Natural killer cell (primary cell): ENCODE measurements at regions not wholly inside any gene's neighbourhood (a gene's known extent, or its start where the extent isn't known, plus 50 kb on each side); places are given as distances from the start of the nearest gene placed in this dataset.

ENCODE experiments used
- ATAC-seq, 3 donors: fragments of 150-1000 bp in 2 of 3; fragments of 200-7000 bp in 1 of 3; cut with Tn5 transposase; 1 replicate in 1 of 3; 2 replicates in 2 of 3; pipeline ENCODE4 v1.10.0; 2021; ENCODE audit warnings: mild to moderate bottlenecking in 2 of 3, moderate library complexity in 2 of 3
- DNase-seq, 2 donors: peaks; one replicate each; pipeline versions ENCODE4 v3.0.0 to v3.0.0-alpha.2; 2013 to 2021; ENCODE audit warnings: mixed read lengths in 1 of 2
- H3K27ac ChIP-seq: one replicate; pipeline ENCODE4 v1.5.1; 2013; ENCODE audit warnings: mild to moderate bottlenecking, low read length
- H3K27me3 ChIP-seq: one replicate; pipeline ENCODE4 v1.6.1; 2013; ENCODE audit warnings: low read length; ENCODE audit not compliant: control insufficient read depth, insufficient read depth
- H3K36me3 ChIP-seq: one replicate; pipeline ENCODE4 v1.6.1; 2013; ENCODE audit warnings: low read length; ENCODE audit not compliant: control insufficient read depth, insufficient read depth
- H3K4me1 ChIP-seq: one replicate; pipeline ENCODE4 v1.6.1; 2013; ENCODE audit warnings: low read length; ENCODE audit not compliant: control insufficient read depth, insufficient read depth
- H3K4me3 ChIP-seq: one replicate; pipeline ENCODE4 v1.5.1; 2013; ENCODE audit warnings: low read length
- H3K9me3 ChIP-seq: one replicate; pipeline ENCODE4 v1.6.1; 2013; ENCODE audit warnings: low read length; ENCODE audit not compliant: control insufficient read depth, insufficient read depth
- H3K27ac Mint-ChIP-seq, 2 donors: one replicate each; pipeline ENCODE4 v1.8.0; 2022; ENCODE audit warnings: mild to moderate bottlenecking in 2 of 2, mixed read lengths in 2 of 2, moderate library complexity in 1 of 2
- H3K27me3 Mint-ChIP-seq, 2 donors: one replicate each; pipeline ENCODE4 v1.8.0; 2022; ENCODE audit warnings: low read depth in 2 of 2, mixed read lengths in 2 of 2
- H3K36me3 Mint-ChIP-seq: one replicate; pipeline ENCODE4 v1.8.0; 2022; ENCODE audit warnings: mixed read lengths
- H3K4me1 Mint-ChIP-seq, 2 donors: one replicate each; pipeline ENCODE4 v1.8.0; 2022; ENCODE audit warnings: mixed read lengths in 2 of 2
- H3K4me3 Mint-ChIP-seq: one replicate; pipeline ENCODE4 v1.8.0; 2022; ENCODE audit warnings: mild to moderate bottlenecking, moderate library complexity, mixed read lengths
- H3K9me3 Mint-ChIP-seq, 2 donors: one replicate each; pipeline ENCODE4 v1.8.0; 2022; ENCODE audit warnings: mixed read lengths in 2 of 2
- WGBS: methylation state at CpG from one replicate; pipeline ENCODE4 v1.1.7; 2013; ENCODE audit warnings: missing lambda C conversion rate; ENCODE audit not compliant: insufficient coverage; 5-methylcytosine and 5-hydroxymethylcytosine counted together
- intact Hi-C: fragments of 100-400 bp; cut with micrococcal nuclease; formaldehyde crosslinking; loops from one replicate; pipeline ENCODE4 v1.14.2; 2022
- TF ChIP-seq, protein P1 (sequence below): fragments of 200-600 bp; IDR thresholded peaks from one replicate; pipeline ENCODE4 v1.8.0; 2022; ENCODE audit warnings: antibody characterized with exemption

GRCh38 chr14:103228076-103228806, 105.0 kb downstream of the TNFAIP2 start:
- TF ChIP-seq, protein P1, sequence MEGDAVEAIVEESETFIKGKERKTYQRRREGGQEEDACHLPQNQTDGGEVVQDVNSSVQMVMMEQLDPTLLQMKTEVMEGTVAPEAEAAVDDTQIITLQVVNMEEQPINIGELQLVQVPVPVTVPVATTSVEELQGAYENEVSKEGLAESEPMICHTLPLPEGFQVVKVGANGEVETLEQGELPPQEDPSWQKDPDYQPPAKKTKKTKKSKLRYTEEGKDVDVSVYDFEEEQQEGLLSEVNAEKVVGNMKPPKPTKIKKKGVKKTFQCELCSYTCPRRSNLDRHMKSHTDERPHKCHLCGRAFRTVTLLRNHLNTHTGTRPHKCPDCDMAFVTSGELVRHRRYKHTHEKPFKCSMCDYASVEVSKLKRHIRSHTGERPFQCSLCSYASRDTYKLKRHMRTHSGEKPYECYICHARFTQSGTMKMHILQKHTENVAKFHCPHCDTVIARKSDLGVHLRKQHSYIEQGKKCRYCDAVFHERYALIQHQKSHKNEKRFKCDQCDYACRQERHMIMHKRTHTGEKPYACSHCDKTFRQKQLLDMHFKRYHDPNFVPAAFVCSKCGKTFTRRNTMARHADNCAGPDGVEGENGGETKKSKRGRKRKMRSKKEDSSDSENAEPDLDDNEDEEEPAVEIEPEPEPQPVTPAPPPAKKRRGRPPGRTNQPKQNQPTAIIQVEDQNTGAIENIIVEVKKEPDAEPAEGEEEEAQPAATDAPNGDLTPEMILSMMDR = no peak
- Mint-ChIP-seq H3K27ac (no peak overlapping the region), H3K4me1 (no peaks in the 10 kb centered on the region), H3K27me3 (peaks cover 6 to 20% of the 10 kb centered on the region in 2 donors), H3K36me3 (no peaks in the 10 kb centered on the region), H3K4me3 (no peak overlapping the region), H3K9me3 (no peaks in the 10 kb centered on the region)
- Histone ChIP-seq H3K4me1 (no peaks in the 10 kb centered on the region), H3K9me3 (no peaks in the 10 kb centered on the region), H3K27me3 (no peaks in the 10 kb centered on the region), H3K27ac (no peak overlapping the region), H3K36me3 (no peaks in the 10 kb centered on the region), H3K4me3 (no peak overlapping the region)
- DNase-seq = no peak
- intact Hi-C loops = no loop called here
- ATAC-seq = no peak
- WGBS = 81% methylated on average over 7 of the region's 8 CpGs

DNA sequence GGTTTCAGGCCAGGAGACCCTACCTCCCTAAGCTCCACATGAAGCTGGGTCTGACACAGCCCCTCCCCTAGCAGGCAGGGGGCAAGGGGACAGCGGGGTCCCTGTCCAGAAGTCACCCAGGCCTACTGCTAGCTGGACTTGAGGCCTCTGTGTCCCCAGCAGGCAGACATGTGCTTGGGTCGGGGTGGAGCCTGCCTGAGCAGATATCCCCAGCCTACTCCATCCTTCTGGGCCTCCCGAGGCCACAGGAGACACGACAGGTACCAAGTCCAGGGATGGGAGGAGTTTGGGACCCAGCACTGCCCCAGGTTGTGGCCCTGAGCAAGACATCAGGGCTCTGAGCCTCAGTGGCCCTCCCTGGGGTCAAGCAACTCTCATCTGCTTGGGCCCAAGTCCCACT, 105.2 kb upstream of the EIF5 start:
- TF ChIP-seq, protein P1 = no peak
- WGBS = 83% methylated on average over 4 of the region's 4 CpGs
- Mint-ChIP-seq H3K4me3 (no peak overlapping the region), H3K36me3 (no peaks in the 10 kb centered on the region), H3K9me3 (no peaks in the 10 kb centered on the region), H3K27me3 (peaks cover 10 to 24% of the 10 kb centered on the region in 2 donors), H3K4me1 (no peaks in the 10 kb centered on the region), H3K27ac (no peak overlapping the region)
- H3K4me3 ChIP-seq = no peak overlapping the region
- intact Hi-C loops = no loop called here
- H3K4me1 ChIP-seq = no peaks in the 10 kb centered on the region
- DNase-seq (no peak), ATAC-seq (no peak)
- H3K36me3 ChIP-seq = no peaks in the 10 kb centered on the region
- no peaks in the 10 kb centered on the region for H3K9me3 ChIP-seq
- H3K27me3 ChIP-seq = no peaks in the 10 kb centered on the region
- H3K27ac ChIP-seq = no peak overlapping the region

DNA sequence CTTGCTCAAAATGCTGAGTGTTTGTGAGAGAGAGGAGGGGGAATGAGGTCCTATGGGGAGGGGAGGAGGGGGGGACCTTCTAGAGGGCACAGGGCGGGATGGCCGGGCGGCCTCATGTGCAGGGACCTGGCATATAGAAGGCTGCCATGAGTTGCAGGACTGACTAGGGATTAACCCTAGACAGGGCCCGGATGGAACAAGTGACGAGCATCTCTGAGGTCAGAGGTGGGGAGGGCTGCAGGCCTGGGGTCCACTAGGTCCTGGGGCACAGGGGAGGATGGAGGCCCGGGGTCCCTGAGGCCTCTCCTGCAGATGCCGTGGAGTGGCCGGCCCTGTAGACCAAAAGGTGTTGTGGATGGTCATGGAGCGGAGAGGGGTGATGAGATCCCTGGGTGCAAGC, 104.0 kb upstream of the EIF5 start:
- WGBS = 88% methylated on average over 9 of the region's 9 CpGs
- DNase-seq = no peak
- no peaks in the 10 kb centered on the region for H3K27me3 ChIP-seq
- no peaks in the 10 kb centered on the region for H3K36me3 ChIP-seq
- no peak for ATAC-seq
- intact Hi-C loops = no loop called here
- no peaks in the 10 kb centered on the region for H3K9me3 Mint-ChIP-seq
- no peaks in the 10 kb centered on the region for H3K9me3 ChIP-seq
- H3K4me1 Mint-ChIP-seq = no peaks in the 10 kb centered on the region
- peaks cover 9 to 26% of the 10 kb centered on the region in 2 donors for H3K27me3 Mint-ChIP-seq
- no peak overlapping the region for H3K4me3 ChIP-seq
- TF ChIP-seq, protein P1 = no peak
- no peaks in the 10 kb centered on the region for H3K36me3 Mint-ChIP-seq
- H3K27ac Mint-ChIP-seq = no peak overlapping the region
- no peak overlapping the region for H3K27ac ChIP-seq
- no peaks in the 10 kb centered on the region for H3K4me1 ChIP-seq
- H3K4me3 Mint-ChIP-seq = no peak overlapping the region
